DMS53 treated with DMSO at 0.1 percent for 48 hours (cell line): ENCODE measurements at regions not wholly inside any gene's neighbourhood (a gene's known extent, or its start where the extent isn't known, plus 50 kb on each side); places are given as distances from the start of the nearest gene placed in this dataset.

Source experiments
- DNase-seq: peaks from one replicate; lab custom pipeline; 2025; ENCODE audit not compliant: unreplicated experiment; lab: John Stamatoyannopoulos, UW

DNA sequence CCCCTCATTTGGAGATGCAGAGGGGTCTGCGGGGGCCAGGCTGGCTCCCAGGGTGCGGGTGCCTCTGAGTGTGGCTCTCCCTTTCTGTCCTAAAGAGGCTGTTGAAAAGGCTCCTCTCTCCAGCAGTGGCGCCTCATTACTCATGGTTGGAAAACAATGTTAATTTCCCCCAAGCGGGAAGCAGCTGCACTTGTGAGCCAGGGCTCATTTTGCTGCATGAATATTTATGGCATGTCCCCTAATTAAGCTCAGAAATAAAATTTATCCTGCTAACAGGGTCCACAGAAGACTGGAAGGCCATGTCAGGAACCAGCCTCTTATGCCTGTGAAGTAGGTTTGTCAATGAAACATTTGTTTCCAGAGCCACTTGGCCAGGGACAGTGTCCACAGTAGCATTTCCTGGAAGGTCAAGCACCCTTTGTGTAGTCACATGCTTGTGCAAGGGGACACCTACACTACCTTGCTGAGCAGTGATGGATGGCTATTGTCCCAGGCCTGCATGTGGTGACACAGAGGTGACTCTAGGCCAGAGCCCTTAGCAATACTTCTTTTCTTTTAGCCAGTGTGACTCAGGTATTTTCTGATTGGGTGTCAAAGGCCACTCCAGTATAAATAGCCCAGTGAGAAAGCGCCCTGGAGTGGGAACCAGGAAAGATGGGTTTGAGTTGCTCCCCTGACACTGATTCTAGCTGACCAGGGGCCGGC, 259.0 kb downstream of the FOXD2 start:
- DNase-seq = peak; percentile 98

- DNase-seq = no peak
Observed at GRCh38 chr1:47697616-47698335, 259.9 kb downstream of the FOXD2 start.

DNA sequence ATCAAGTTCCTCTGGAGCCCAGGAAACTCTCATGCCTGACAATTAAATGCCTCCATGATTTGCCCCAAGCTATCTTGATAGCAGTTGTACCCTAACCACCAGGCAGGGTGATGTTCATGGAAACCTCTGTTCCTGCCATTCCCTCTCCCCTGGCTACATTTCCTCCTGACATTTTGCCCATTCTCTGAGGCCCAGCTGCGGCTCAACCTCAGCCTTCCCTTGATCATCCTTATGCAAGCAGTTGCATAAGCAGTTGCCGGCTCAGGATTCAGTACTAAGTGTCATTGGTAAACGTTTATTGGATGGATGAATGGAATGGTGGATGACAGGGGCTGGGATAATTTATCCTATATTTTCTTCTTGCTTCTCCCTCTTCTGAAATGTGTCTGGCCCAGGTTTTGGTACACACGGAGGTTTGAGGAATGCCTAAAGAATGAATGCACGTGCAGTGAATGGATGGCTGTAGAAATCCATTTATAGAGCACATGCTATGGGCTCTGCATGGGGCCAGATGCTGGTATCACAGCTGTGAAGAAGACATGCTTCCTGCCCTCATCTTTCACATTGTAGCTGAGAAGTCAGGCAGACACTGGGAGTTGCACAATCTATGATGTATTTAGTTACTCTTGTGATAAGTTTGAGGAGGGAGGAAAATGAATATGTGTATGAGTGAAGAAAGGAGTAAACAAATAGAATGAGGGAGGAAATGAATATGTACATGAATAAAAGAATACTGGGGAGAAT, 261.8 kb downstream of the FOXD2 start:
- no peak for DNase-seq

DNA sequence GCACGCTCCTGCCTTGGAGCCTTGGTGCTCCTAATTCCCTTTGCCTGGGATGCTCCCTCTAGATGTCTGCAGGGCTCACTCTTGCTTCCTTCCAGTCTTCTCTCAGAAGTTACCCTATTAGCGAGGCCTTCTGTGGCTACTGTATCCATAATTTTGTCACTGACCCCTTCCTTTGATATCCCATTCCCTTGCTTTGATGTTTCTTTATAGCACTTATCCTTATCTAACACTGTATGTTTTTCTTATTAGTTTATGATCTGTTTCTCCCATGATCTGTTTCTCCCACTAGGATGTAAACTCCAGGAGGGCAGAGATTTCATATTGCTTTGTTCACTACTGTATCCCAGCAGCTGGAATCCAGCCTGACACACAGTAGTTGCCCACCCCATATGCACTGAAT, 263.4 kb downstream of the FOXD2 start:
- no peak for DNase-seq

- DNase-seq = no peak
Observed at GRCh38 chr1:47701741-47702515, 264.1 kb downstream of the FOXD2 start.

- DNase-seq = no peak
Observed at GRCh38 chr1:47703156-47703825, 265.4 kb downstream of the FOXD2 start.

DNA sequence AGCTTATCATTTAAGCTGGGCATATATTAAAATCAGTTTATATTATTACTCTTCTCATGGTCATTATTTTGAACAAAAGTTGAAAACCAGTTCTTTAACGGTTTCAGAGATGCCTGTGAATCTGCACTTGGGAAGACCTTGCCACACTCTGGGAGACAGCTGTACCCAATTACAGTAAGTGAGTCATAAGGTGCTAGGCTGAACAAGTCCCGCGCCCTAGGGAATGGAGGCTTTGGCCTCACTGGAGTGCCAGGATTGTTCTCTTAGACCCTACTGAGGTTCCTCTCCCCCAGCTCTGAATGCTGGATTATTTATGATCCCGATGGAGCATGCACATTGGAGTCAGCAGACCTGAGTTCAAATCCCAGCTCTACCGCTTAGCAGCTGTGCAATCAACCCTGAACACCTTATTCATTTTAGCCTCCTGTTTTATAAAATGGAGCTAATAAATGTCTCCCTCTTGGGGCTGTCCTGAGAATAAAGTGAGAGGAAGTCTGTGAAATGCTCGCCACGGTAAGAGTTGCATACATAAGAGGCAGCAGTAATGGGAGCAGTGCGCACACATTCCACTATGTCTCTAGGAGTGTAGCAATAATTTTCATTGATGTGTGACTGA, 266.2 kb downstream of the FOXD2 start:
- peak; percentile 26 for DNase-seq

- no peak for DNase-seq
Observed at GRCh38 chr1:47705517-47706130, 267.8 kb downstream of the FOXD2 start.

GRCh38 chr1:47707503-47707902, 269.7 kb downstream of the FOXD2 start:
- DNase-seq = no peak

DNA sequence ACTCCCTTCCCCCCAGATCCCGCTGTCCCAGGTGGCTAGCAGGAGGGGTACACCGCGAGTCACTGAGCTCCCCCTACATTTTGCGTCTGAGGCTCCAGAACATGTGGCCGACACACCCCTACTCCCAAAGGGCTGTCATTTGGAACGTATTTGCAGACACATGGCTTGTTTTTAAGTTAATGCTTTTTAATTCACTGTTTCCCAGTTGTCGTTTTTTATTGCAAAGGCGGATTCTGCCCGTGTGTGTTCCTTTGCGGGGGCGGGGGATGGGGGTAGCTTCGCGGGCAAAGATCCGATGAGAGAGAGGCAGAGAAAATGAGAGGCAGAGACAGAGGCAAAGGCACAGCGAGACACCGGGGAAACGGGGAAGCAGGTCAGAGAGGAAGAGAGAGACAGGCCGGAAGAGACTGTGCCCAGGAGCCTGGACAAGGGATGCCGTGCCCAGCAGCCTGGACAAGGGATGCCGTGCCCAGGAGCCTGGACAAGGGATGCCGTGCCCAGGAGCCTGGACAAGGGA, 270.2 kb downstream of the FOXD2 start:
- DNase-seq = no peak

GRCh38 chr1:47708658-47709018, 270.8 kb downstream of the FOXD2 start:
- DNase-seq = no peak

- peak; percentile 40 for DNase-seq
Observed at GRCh38 chr1:47709019-47709871, 271.4 kb downstream of the FOXD2 start.

DNA sequence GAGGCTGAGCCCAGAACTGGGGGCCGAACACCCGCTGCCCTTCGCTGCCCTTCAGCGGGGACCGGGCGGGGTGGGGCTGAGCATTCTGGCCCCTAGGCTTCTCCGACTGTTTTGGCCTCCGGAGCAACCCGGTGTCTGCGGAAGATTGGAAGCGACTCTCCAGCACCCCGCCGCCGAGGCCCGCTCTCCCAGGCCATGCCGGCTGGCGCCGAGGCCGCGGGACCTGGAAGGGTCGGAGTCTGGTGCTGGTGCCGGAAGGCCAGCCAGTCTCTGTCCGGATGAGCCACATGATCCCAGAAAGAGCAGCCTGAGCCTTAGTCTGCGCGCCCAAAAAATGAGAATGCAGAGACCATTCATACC, 272.0 kb downstream of the FOXD2 start:
- peak; percentile 69 for DNase-seq

GRCh38 chr1:47710329-47711071, 272.7 kb downstream of the FOXD2 start:
- peak; percentile 76 for DNase-seq
